Testis (tissue), 2 donors: ENCODE measurements at regions not wholly inside any gene's neighbourhood (a gene's known extent, or its start where the extent isn't known, plus 50 kb on each side); places are given as distances from the start of the nearest gene placed in this dataset.
"Not testable (repeated sequence)": the region's sequence is repeated elsewhere in the genome, so short reads cannot be mapped to it uniquely, and the experiment has no call there.

Source experiments
- DNase-seq: peaks from one replicate; pipeline ENCODE4 v3.0.0-alpha.2; 2019
- H3K27ac ChIP-seq, 2 donors: fragments of 200-600 bp; sonication (generic); one replicate each; pipeline ENCODE4 v1.5.1; 2019
- H3K27me3 ChIP-seq: fragments of 200-600 bp; sonication (generic); one replicate; pipeline ENCODE4 v1.5.1; 2019
- H3K36me3 ChIP-seq: fragments of 200-600 bp; sonication (generic); one replicate; pipeline ENCODE4 v1.5.1; 2017; ENCODE audit warnings: low read depth; ENCODE audit errors: missing control alignments
- H3K4me1 ChIP-seq: fragments of 200-600 bp; sonication (generic); one replicate; pipeline ENCODE4 v1.5.1; 2019
- H3K4me3 ChIP-seq, 2 donors: fragments of 200-600 bp; sonication (generic); one replicate each; pipeline ENCODE4 v1.5.1; 2017 to 2019
- H3K9me3 ChIP-seq: fragments of 200-600 bp; sonication (generic); one replicate; pipeline ENCODE4 v1.5.1; 2017
- WGBS, 2 donors: methylation state at CpG; one replicate each; pipeline ENCODE4 v1.1.5; 2018; 5-methylcytosine and 5-hydroxymethylcytosine counted together
- intact Hi-C: fragments of 100-400 bp; cut with DNase I; formaldehyde crosslinking; loops from one replicate; pipeline ENCODE4 v1.15.1; 2023; ENCODE audit warnings: low total_unique reads

DNA sequence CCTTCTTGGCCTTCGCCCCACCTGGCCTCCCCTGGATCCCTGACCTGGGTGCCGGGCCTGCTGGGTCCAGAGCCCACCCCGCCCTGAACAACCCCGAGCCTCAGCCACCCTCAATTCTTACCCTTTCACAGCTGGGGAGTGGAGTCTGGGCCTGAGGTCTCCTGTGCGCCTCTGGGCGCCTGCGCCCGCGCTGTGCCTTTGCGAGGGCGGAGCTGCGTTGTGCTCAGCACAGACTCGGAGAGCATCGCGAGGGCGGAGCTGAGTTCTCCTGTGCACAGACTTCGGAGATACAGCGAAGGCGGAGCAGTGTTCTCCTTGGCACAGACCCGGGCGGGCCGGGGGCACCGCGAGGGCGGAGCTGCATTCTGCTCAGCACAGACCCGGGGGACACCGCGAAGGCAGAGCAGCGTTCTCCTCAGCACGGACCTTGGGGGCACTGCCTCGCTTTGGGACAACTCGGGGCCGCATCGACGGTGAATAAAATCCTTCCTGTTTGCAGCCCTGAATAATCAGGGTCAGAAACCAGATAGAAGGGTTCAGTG, 547.2 kb downstream of the FAM72C start:
- H3K4me1 ChIP-seq, intact Hi-C loops, H3K36me3 ChIP-seq, H3K4me3 ChIP-seq, H3K27ac ChIP-seq, H3K9me3 ChIP-seq, H3K27me3 ChIP-seq: not testable (repeated sequence)
- WGBS, 2 donors = no CpG with 5 or more reads among the region's 35 CpGs
- DNase-seq = peak; percentile 12

DNA sequence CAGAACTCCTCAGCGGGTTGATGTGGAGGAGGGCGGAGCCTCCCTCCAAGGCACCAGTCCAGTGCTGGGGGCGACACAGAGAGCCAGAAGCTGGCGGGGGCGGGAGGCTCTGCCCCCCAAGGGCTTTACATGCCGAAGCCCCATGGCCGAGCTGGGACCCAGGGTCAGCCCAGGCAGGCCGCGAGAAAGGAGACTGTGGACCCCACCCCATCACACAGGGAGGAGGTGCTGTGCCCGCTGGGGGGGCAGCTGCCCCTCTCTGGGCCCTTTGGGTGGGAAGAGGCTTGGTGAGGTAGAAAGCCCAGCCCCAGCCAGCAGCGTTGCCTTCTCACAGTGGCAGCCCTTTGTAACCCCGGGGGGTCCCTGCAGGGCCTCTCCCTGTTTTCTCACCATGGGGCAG, 548.0 kb downstream of the FAM72C start:
- no CpG with 5 or more reads among the region's 12 CpGs for WGBS, 2 donors
- DNase-seq = peak; percentile 8
- H3K36me3 ChIP-seq, H3K27me3 ChIP-seq, H3K9me3 ChIP-seq, H3K4me3 ChIP-seq, H3K27ac ChIP-seq, H3K4me1 ChIP-seq, intact Hi-C loops: not testable (repeated sequence)

DNA sequence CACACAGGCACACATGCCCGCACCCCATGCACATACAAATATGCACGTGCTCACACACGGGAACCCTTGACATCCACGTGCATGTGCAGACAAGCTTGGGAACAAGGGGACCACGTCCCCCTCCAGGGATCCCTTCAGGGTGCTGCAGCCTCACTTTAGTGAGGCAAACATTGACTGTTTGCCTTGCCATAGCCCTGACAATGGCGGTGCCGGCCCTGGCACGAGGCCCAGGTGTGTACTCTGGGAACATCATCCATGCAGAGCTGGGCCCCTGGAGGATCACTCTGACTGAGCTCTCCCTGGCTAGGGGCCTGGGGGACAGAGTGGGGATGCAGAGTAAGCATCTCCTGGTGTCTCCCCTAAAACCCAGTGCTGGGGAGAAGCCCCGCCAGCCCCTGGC, 550.5 kb downstream of the FAM72C start:
- H3K4me3 ChIP-seq, intact Hi-C loops, DNase-seq, H3K27ac ChIP-seq, H3K27me3 ChIP-seq, H3K36me3 ChIP-seq, H3K9me3 ChIP-seq, H3K4me1 ChIP-seq: not testable (repeated sequence)
- no CpG with 5 or more reads among the region's 9 CpGs for WGBS, 2 donors
